ENCODE measurements at regions not wholly inside any gene's neighbourhood (a gene's known extent, or its start where the extent isn't known, plus 50 kb on each side); places are given as distances from the start of the nearest gene placed in this dataset.
"Not testable (repeated sequence)": the region's sequence is repeated elsewhere in the genome, so short reads cannot be mapped to it uniquely, and the experiment has no call there.

GRCh38 chr16:32039919-32040318 lies 166.3 kb downstream of the ZNF267 start:
- not testable (repeated sequence) for TF ChIP-seq USF2 (IDR thresholded peaks at IDR 0.05; ENCODE audit: borderline replicate concordance, low read depth, low read length); CTCF (IDR thresholded peaks at IDR 0.05); FOXM1 (IDR thresholded peaks at IDR 0.05; ENCODE audit: low read depth); CHD2 (IDR thresholded peaks at IDR 0.05; ENCODE audit: low read length, partially characterized antibody); POLR2AphosphoS5 (IDR thresholded peaks at IDR 0.05; ENCODE audit: low read depth, low read length); MAX (IDR thresholded peaks at IDR 0.05; ENCODE audit: low read depth); USF1 (IDR thresholded peaks at IDR 0.05; ENCODE audit: borderline replicate concordance, low read depth); SMC3 (IDR thresholded peaks at IDR 0.05; ENCODE audit: low read depth, low read length); YY1 (IDR thresholded peaks at IDR 0.05; ENCODE audit: low read depth); GABPA (IDR thresholded peaks at IDR 0.05; ENCODE audit: low read depth); REST (IDR thresholded peaks at IDR 0.05; ENCODE audit: low read depth, low read length); ELF1 (IDR thresholded peaks at IDR 0.05); JUND (IDR thresholded peaks at IDR 0.05)

Data from SK-N-SH (cell line).